ENCODE measurements at regions not wholly inside any gene's neighbourhood (a gene's known extent, or its start where the extent isn't known, plus 50 kb on each side); places are given as distances from the start of the nearest gene placed in this dataset.

DNA sequence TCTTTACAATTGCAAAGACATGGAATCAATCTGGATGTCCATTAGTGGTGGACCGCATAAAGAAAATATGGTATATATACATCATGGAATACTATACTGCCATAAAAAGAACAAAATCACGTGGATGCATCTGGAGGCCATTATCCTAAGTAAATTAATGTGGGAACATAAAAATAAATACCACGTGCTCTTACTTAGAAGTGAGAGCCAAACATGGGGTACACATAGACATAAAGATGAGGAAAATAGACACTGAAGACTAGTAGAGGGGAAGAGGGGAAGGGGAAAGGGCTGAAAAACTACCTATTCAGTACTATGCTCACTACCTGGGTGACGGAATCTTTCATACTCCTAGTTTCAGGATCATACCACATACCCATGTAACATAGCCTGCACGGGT, 179.3 kb upstream of the TECRL start:
- TF ChIP-seq, protein P1, sequence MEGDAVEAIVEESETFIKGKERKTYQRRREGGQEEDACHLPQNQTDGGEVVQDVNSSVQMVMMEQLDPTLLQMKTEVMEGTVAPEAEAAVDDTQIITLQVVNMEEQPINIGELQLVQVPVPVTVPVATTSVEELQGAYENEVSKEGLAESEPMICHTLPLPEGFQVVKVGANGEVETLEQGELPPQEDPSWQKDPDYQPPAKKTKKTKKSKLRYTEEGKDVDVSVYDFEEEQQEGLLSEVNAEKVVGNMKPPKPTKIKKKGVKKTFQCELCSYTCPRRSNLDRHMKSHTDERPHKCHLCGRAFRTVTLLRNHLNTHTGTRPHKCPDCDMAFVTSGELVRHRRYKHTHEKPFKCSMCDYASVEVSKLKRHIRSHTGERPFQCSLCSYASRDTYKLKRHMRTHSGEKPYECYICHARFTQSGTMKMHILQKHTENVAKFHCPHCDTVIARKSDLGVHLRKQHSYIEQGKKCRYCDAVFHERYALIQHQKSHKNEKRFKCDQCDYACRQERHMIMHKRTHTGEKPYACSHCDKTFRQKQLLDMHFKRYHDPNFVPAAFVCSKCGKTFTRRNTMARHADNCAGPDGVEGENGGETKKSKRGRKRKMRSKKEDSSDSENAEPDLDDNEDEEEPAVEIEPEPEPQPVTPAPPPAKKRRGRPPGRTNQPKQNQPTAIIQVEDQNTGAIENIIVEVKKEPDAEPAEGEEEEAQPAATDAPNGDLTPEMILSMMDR (IDR thresholded peaks at IDR 0.05) = no peak
- no peak for TF ChIP-seq POLR2A (IDR thresholded peaks at IDR 0.05)

Data from Peyer's patch (tissue), 4 donors.